ENCODE measurements at regions not wholly inside any gene's neighbourhood (a gene's known extent, or its start where the extent isn't known, plus 50 kb on each side); places are given as distances from the start of the nearest gene placed in this dataset.

DNA sequence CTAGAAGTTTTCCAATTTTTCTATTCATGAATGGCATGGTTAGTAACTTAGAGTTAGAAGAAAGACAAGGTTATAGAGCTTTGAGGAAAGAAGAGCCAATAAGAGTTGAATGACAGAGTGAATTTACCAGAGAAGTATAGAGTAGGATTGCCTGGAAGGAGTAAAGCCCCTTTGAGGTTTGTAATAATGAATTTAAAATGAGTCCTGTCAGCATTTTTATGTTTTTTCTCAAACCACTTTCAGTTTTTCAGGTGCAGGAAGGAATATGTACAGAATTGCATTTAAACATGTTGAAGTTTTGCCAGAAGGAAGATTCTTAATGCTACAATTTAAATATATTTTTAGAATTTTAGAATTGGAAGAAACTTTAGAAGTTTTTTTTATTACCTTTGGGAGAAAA is 408.3 kb downstream of the DSC3 start:
- Histone ChIP-seq H3K27me3 (ENCODE audit: insufficient read depth, low read length, poor library complexity, severe bottlenecking) (no peaks in the 10 kb centered on the region), H3K4me1 (ENCODE audit: insufficient read depth, low read length) (no peaks in the 10 kb centered on the region), H3K4me3 (ENCODE audit: low read length) (no peak overlapping the region), H3K36me3 (ENCODE audit: insufficient read depth, low read length) (no peaks in the 10 kb centered on the region), H3K9me3 (ENCODE audit: low read length) (no peaks in the 10 kb centered on the region), H3K27ac (ENCODE audit: low read depth, low read length) (no peak overlapping the region)
- peaks cover 0 to 2% (median 0%) of the 10 kb centered on the region in 3 donors for H3K36me3 Mint-ChIP-seq
- no peak for DNase-seq
- ChIA-PET CTCF (no interaction called here), POLR2A (no interaction called here)
- no peaks in the 10 kb centered on the region for H3K4me1 Mint-ChIP-seq
- H3K27ac Mint-ChIP-seq, result no peak overlapping the region
- peaks cover 9 to 23% (median 20%) of the 10 kb centered on the region in 5 donors for H3K9me3 Mint-ChIP-seq
- H3K4me3 Mint-ChIP-seq, result no peak overlapping the region
- no peaks in the 10 kb centered on the region for H3K27me3 Mint-ChIP-seq

DNA sequence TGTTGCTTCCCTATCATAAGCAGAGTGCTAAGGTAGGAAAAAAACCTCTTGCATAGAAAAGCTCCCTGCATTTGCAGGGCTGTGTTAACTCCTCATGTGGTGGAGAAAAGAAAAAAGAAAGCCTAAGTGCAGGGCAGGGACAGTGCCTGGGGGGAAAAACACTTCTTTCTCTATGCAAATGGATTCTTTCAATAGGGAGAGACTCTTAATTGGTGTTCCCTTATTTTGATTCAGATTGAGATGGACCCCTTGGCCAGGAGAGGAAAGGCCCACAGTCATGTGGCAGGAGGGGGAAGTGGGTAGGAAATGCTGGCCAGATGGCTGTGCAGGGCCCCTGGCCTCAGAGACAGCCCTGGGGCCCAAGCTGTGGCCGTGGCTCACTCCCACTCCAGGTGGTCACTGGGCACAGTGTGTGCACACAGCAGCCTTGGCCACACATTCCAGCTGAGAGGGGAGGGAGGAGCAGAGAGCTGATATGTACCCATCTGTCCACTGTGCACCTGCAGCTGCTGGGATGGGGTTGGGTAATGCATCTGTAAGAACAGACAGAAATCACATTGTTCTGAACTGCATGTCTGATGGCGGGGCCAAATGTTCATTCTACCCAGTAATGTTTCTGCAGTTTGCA is 410.4 kb downstream of the DSC3 start:
- Mint-ChIP-seq H3K27ac (no peak overlapping the region), H3K4me3 (no peak overlapping the region), H3K4me1 (no peaks in the 10 kb centered on the region), H3K27me3 (no peaks in the 10 kb centered on the region), H3K36me3 (peaks cover 0 to 2% (median 0%) of the 10 kb centered on the region in 3 donors), H3K9me3 (peaks cover 9 to 25% (median 20%) of the 10 kb centered on the region in 5 donors)
- H3K4me3 ChIP-seq (ENCODE audit: low read length), result no peak overlapping the region
- DNase-seq, result no peak
- ChIA-PET CTCF (no interaction called here), POLR2A (no interaction called here)
- no peaks in the 10 kb centered on the region for H3K36me3 ChIP-seq (ENCODE audit: insufficient read depth, low read length)
- H3K9me3 ChIP-seq (ENCODE audit: low read length), result no peaks in the 10 kb centered on the region
- H3K27ac ChIP-seq (ENCODE audit: low read depth, low read length), result no peak overlapping the region
- no peaks in the 10 kb centered on the region for H3K27me3 ChIP-seq (ENCODE audit: insufficient read depth, low read length, poor library complexity, severe bottlenecking)
- no peaks in the 10 kb centered on the region for H3K4me1 ChIP-seq (ENCODE audit: insufficient read depth, low read length)

DNA sequence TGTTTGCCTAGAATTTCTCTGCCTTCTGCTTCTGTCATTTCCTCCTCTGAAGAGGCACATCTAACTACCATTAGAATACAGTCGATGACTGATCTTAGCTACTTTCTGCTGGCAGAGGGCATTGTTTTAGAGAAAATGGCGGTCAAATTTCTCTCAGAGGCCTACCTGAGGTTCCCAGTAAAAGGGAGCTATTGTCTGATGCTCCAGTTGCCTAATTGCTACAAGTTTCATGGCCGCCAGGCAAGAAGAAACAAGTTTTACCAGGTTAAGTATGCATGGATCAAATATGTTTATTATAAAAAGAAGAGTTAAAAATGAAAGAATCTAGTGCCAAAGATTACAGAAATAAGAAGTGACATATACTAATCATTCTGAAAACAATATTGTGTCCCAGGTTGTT is 416.6 kb downstream of the DSC3 start:
- no peak overlapping the region for H3K4me3 Mint-ChIP-seq
- no peaks in the 10 kb centered on the region for H3K4me1 ChIP-seq (ENCODE audit: insufficient read depth, low read length)
- no peaks in the 10 kb centered on the region for H3K27me3 ChIP-seq (ENCODE audit: insufficient read depth, low read length, poor library complexity, severe bottlenecking)
- no peak overlapping the region for H3K27ac ChIP-seq (ENCODE audit: low read depth, low read length)
- H3K9me3 Mint-ChIP-seq, result peaks cover 3 to 20% (median 8%) of the 10 kb centered on the region in 5 donors
- CTCF ChIA-PET, result no interaction called here
- no peaks in the 10 kb centered on the region for H3K4me1 Mint-ChIP-seq
- H3K36me3 ChIP-seq (ENCODE audit: insufficient read depth, low read length), result no peaks in the 10 kb centered on the region
- no peak overlapping the region for H3K27ac Mint-ChIP-seq
- no peak overlapping the region for H3K4me3 ChIP-seq (ENCODE audit: low read length)
- H3K9me3 ChIP-seq (ENCODE audit: low read length), result no peaks in the 10 kb centered on the region
- no peak for DNase-seq
- H3K27me3 Mint-ChIP-seq, result no peaks in the 10 kb centered on the region
- no peaks in the 10 kb centered on the region for H3K36me3 Mint-ChIP-seq
- POLR2A ChIA-PET, result no interaction called here

DNA sequence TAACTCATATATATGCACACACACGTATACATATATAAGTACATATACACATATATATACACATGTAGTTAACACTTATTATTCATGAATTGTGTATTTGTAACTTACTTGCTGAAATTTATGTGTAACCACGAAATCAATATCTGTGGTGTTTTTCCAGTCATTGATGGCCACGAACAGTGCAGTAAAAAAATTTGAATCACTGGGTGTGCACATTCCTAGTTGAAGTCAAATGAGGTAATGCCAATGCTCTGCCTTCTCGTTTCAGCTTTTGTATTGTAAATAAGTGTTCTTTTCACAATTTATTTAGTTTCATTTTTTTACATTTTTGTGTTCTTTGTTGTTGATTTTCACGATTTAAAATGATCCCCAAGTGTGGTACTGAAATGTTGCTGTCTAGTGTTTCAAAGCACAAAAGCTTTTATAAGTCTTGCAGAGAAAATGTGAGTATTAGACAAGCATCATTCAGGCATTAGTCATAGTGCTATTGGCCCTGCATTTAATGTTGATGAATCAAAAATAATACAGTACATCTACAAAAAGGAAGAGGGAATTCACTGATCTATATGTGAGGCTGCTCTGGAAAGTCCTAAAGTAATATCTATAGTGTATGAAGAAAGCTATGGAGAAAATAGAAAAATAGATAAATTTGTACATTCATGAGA is 419.0 kb downstream of the DSC3 start:
- no peaks in the 10 kb centered on the region for H3K27me3 ChIP-seq (ENCODE audit: insufficient read depth, low read length, poor library complexity, severe bottlenecking)
- no peak for DNase-seq
- Mint-ChIP-seq H3K27me3 (no peaks in the 10 kb centered on the region), H3K36me3 (no peaks in the 10 kb centered on the region), H3K27ac (no peak overlapping the region), H3K4me3 (no peak overlapping the region), H3K9me3 (peaks cover 3 to 29% (median 5%) of the 10 kb centered on the region in 5 donors), H3K4me1 (no peaks in the 10 kb centered on the region)
- H3K4me3 ChIP-seq (ENCODE audit: low read length), result no peak overlapping the region
- H3K27ac ChIP-seq (ENCODE audit: low read depth, low read length), result no peak overlapping the region
- no peaks in the 10 kb centered on the region for H3K9me3 ChIP-seq (ENCODE audit: low read length)
- ChIA-PET CTCF (no interaction called here), POLR2A (no interaction called here)
- no peaks in the 10 kb centered on the region for H3K4me1 ChIP-seq (ENCODE audit: insufficient read depth, low read length)
- H3K36me3 ChIP-seq (ENCODE audit: insufficient read depth, low read length), result no peaks in the 10 kb centered on the region

DNA sequence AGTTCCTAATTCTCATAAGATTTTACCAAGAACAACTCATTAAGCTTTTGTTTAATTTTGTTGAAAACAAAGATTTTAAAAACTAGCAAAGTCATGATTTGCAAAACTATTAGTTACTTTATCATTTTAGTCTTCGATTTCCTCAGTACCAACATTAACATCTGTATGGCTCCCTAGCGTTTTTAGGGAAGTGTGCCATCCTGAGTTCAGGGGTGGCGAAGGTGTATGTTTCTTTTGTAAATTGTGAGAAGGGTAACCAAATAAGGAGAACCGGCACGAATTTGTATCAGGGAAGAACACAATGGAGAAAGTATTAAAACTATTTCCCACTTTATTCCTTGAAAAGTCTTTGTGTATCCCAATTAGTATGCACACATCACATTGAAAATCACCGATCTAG is 419.9 kb downstream of the DSC3 start:
- no peak for DNase-seq
- Histone ChIP-seq H3K27me3 (ENCODE audit: insufficient read depth, low read length, poor library complexity, severe bottlenecking) (no peaks in the 10 kb centered on the region), H3K27ac (ENCODE audit: low read depth, low read length) (no peak overlapping the region), H3K4me1 (ENCODE audit: insufficient read depth, low read length) (no peaks in the 10 kb centered on the region), H3K4me3 (ENCODE audit: low read length) (no peak overlapping the region), H3K36me3 (ENCODE audit: insufficient read depth, low read length) (no peaks in the 10 kb centered on the region), H3K9me3 (ENCODE audit: low read length) (no peaks in the 10 kb centered on the region)
- Mint-ChIP-seq H3K27me3 (no peaks in the 10 kb centered on the region), H3K4me3 (no peak overlapping the region), H3K27ac (no peak overlapping the region), H3K36me3 (no peaks in the 10 kb centered on the region), H3K9me3 (peaks cover 3 to 31% (median 5%) of the 10 kb centered on the region in 5 donors), H3K4me1 (no peaks in the 10 kb centered on the region)
- ChIA-PET CTCF (no interaction called here), POLR2A (no interaction called here)

DNA sequence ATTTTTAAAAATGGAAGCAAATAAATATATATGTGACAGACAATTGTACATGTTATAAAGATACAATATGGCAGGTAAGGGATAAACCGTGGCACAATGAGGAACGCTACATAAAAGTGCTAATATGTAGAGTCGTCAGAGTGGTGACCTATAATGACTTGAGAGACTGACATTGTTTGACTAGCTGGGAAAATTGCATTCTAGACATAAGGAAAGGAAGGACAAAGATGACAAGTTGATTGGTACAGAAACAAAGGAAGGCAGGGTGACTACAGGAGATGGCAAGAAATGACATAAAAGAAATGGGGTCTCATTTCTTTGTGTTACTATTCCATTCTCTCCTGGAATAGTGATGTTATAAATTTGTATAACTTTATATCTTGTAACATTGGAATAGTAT is 420.4 kb downstream of the DSC3 start:
- Histone ChIP-seq H3K4me3 (ENCODE audit: low read length) (no peak overlapping the region), H3K4me1 (ENCODE audit: insufficient read depth, low read length) (no peaks in the 10 kb centered on the region), H3K27me3 (ENCODE audit: insufficient read depth, low read length, poor library complexity, severe bottlenecking) (no peaks in the 10 kb centered on the region), H3K9me3 (ENCODE audit: low read length) (no peaks in the 10 kb centered on the region), H3K36me3 (ENCODE audit: insufficient read depth, low read length) (no peaks in the 10 kb centered on the region), H3K27ac (ENCODE audit: low read depth, low read length) (no peak overlapping the region)
- POLR2A ChIA-PET, result no interaction called here
- H3K36me3 Mint-ChIP-seq, result no peaks in the 10 kb centered on the region
- peaks cover 3 to 31% (median 5%) of the 10 kb centered on the region in 5 donors for H3K9me3 Mint-ChIP-seq
- no peak for DNase-seq
- H3K27me3 Mint-ChIP-seq, result no peaks in the 10 kb centered on the region
- no peaks in the 10 kb centered on the region for H3K4me1 Mint-ChIP-seq
- CTCF ChIA-PET, result no interaction called here
- no peak overlapping the region for H3K4me3 Mint-ChIP-seq
- H3K27ac Mint-ChIP-seq, result no peak overlapping the region

DNA sequence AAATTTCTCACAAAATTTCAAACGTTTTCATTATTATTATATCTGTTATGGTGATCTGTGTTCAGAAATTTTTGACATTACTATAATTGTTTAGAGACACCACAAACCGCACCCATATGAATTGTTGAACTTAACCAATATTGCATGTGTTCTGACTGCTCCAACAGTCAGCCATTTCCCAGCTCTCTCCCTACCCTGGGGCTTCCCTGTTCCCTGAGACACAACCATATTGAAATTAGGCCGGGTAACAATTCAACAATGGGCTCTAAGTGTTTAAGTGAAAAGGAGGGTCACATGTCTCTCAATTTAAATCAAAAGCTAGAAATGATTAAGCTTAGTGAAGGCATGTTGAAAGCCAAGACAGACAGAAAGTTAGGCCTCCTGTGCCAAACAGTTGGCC is 424.0 kb downstream of the DSC3 start:
- no peaks in the 10 kb centered on the region for H3K36me3 ChIP-seq (ENCODE audit: insufficient read depth, low read length)
- no peak for DNase-seq
- peaks cover 3 to 26% (median 11%) of the 10 kb centered on the region in 5 donors for H3K9me3 Mint-ChIP-seq
- H3K27me3 Mint-ChIP-seq, result no peaks in the 10 kb centered on the region
- H3K36me3 Mint-ChIP-seq, result no peaks in the 10 kb centered on the region
- no peak overlapping the region for H3K27ac Mint-ChIP-seq
- ChIA-PET CTCF (no interaction called here), POLR2A (no interaction called here)
- H3K27me3 ChIP-seq (ENCODE audit: insufficient read depth, low read length, poor library complexity, severe bottlenecking), result no peaks in the 10 kb centered on the region
- no peak overlapping the region for H3K4me3 ChIP-seq (ENCODE audit: low read length)
- H3K4me1 Mint-ChIP-seq, result no peaks in the 10 kb centered on the region
- no peak overlapping the region for H3K4me3 Mint-ChIP-seq
- no peak overlapping the region for H3K27ac ChIP-seq (ENCODE audit: low read depth, low read length)
- H3K4me1 ChIP-seq (ENCODE audit: insufficient read depth, low read length), result no peaks in the 10 kb centered on the region
- no peaks in the 10 kb centered on the region for H3K9me3 ChIP-seq (ENCODE audit: low read length)

DNA sequence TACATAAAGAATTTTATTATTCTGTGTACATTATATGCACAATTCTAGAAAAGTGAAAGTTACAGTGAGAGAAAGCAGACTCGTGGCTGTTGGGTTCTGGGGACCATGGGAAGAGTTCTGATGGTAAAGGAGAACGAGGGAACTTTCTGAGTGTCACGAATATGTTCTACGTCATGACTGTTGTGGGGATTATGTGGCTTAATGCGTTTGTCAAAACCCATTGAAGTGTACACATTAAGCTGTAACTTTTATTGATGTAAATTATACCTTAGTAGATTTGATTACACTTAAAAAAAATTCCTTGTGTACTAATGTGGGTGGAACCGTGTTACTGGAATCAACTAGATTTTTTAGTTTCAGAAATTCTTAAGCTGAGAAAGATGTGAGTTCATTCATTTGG is 426.1 kb downstream of the DSC3 start:
- ChIA-PET POLR2A (no interaction called here), CTCF (no interaction called here)
- Histone ChIP-seq H3K36me3 (ENCODE audit: insufficient read depth, low read length) (no peaks in the 10 kb centered on the region), H3K27ac (ENCODE audit: low read depth, low read length) (no peak overlapping the region), H3K9me3 (ENCODE audit: low read length) (no peaks in the 10 kb centered on the region), H3K4me3 (ENCODE audit: low read length) (no peak overlapping the region), H3K27me3 (ENCODE audit: insufficient read depth, low read length, poor library complexity, severe bottlenecking) (no peaks in the 10 kb centered on the region), H3K4me1 (ENCODE audit: insufficient read depth, low read length) (no peaks in the 10 kb centered on the region)
- Mint-ChIP-seq H3K27ac (no peak overlapping the region), H3K4me1 (no peaks in the 10 kb centered on the region), H3K36me3 (no peaks in the 10 kb centered on the region), H3K27me3 (no peaks in the 10 kb centered on the region), H3K9me3 (peaks cover 1 to 26% (median 19%) of the 10 kb centered on the region in 5 donors), H3K4me3 (no peak overlapping the region)
- no peak for DNase-seq

All from CD8-positive, alpha-beta memory T cell (primary cell).